ENCODE measurements at regions not wholly inside any gene's neighbourhood (a gene's known extent, or its start where the extent isn't known, plus 50 kb on each side); places are given as distances from the start of the nearest gene placed in this dataset.

- no peak for ATAC-seq
- Histone ChIP-seq H3K9me2 (ENCODE audit: insufficient read depth) (no peaks in the 10 kb centered on the region; the same call in 1 of the 2 replicates), H3K4me2 (no peak overlapping the region), H3K27me3 (ENCODE audit: insufficient read depth) (no peaks in the 10 kb centered on the region), H3K36me3 (ENCODE audit: insufficient read depth) (no peaks in the 10 kb centered on the region), H3K27ac (ENCODE audit: low read depth) (no peak overlapping the region), H3F3A (replicated peaks; ENCODE audit: low read depth) (no peaks in the 10 kb centered on the region), H3K4me3 (no peak overlapping the region), H3K4me1 (ENCODE audit: insufficient read depth) (no peaks in the 10 kb centered on the region), H2AFZ (peak overlapping the region; percentile 77), H4K20me1 (replicated peaks; ENCODE audit: insufficient read depth) (no peaks in the 10 kb centered on the region), H3K79me2 (replicated peaks; ENCODE audit: insufficient read depth) (no peaks in the 10 kb centered on the region)
- TF ChIP-seq REST (IDR thresholded peaks at IDR 0.05; ENCODE audit: unreplicated experiment) (no peak), ETS1 (IDR thresholded peaks at IDR 0.05) (no peak), ZNF114 (CRISPR knock-in tag; IDR thresholded peaks at IDR 0.05) (no peak), STAT1 (IDR thresholded peaks at IDR 0.05; ENCODE audit: unreplicated experiment) (no peak), JUNB (IDR thresholded peaks at IDR 0.05; ENCODE audit: unreplicated experiment) (no peak), ZNF331 (CRISPR knock-in tag; IDR thresholded peaks at IDR 0.05; ENCODE audit: low read depth) (no peak), EZH2phosphoT487 (IDR thresholded peaks at IDR 0.05; ENCODE audit: unreplicated experiment) (no peak), CREB1 (CRISPR knock-in tag; IDR thresholded peaks at IDR 0.05; ENCODE audit: low read depth) (no peak), ZNF462 (CRISPR knock-in tag; IDR thresholded peaks at IDR 0.05) (no peak), NANOG (IDR thresholded peaks at IDR 0.05; ENCODE audit: borderline replicate concordance) (no peak), EZH2 (IDR thresholded peaks at IDR 0.05; ENCODE audit: low read depth, unreplicated experiment) (no peak), POLR2AphosphoS5 (IDR thresholded peaks at IDR 0.05; ENCODE audit: low read depth) (no peak), CTCF (conservative IDR thresholded peaks at IDR 0.05; ENCODE audit: low read depth in 2 of 2) (no peak)
- Mint-ChIP-seq H3K27ac (peak overlapping the region; percentile 13; the same call in 1 of the 2 replicates), H3K4me1 (peaks cover 5% of the 10 kb centered on the region; the same call in 2 of the 3 replicates), H3K36me3 (ENCODE audit: low read depth) (peaks cover 3% of the 10 kb centered on the region; the same call in 1 of the 3 replicates), H3K27me3 (ENCODE audit: insufficient read depth, low read depth, poor library complexity) (no peaks in the 10 kb centered on the region), H3K9me3 (peaks cover 18% of the 10 kb centered on the region; the same call in 2 of the 3 replicates), H3K4me3 (no peak overlapping the region)
- DNase-seq (ENCODE audit: low spot score), result no peak
These were observed 1183.9 kb downstream of the DIAPH3 start for GRCh38 chr13:58979851-58980250.

All from GM23338 (cell line).